Activated CD4-positive, alpha-beta T cell treated with anti-CD3 and anti-CD28 coated beads, Interleukin-2, amount 10 ng/mL, durations not matched to agents 24 days and 14 days (primary cell): ENCODE measurements at regions not wholly inside any gene's neighbourhood (a gene's known extent, or its start where the extent isn't known, plus 50 kb on each side); places are given as distances from the start of the nearest gene placed in this dataset.
A peak's percentile ranks its signal among the peaks of the same experiment; 100 is the strongest.

Experiments
- DNase-seq: peaks from one replicate; pipeline ENCODE4 v3.0.0; 2022
- H3K27ac Mint-ChIP-seq: one replicate; pipeline ENCODE4 v1.8.0; 2022; ENCODE audit warnings: mild to moderate bottlenecking, mixed read lengths
- H3K27me3 Mint-ChIP-seq: one replicate; pipeline ENCODE4 v1.8.0; 2022; ENCODE audit warnings: mixed read lengths
- H3K36me3 Mint-ChIP-seq: one replicate; pipeline ENCODE4 v1.8.0; 2022; ENCODE audit warnings: low read depth, mild to moderate bottlenecking, mixed read lengths
- H3K4me1 Mint-ChIP-seq: one replicate; pipeline ENCODE4 v1.8.0; 2021; ENCODE audit warnings: mixed read lengths
- H3K4me3 Mint-ChIP-seq: one replicate; pipeline ENCODE4 v1.8.0; 2022; ENCODE audit warnings: mild to moderate bottlenecking, moderate library complexity, mixed read lengths
- H3K9me3 Mint-ChIP-seq: one replicate; pipeline ENCODE4 v1.8.0; 2021; ENCODE audit warnings: mixed read lengths
- intact Hi-C: fragments of 100-400 bp; cut with micrococcal nuclease; formaldehyde crosslinking; loops from one replicate; pipeline ENCODE4 v1.15.1; 2023

- DNase-seq = no peak
- Mint-ChIP-seq H3K4me3 (no peak overlapping the region), H3K4me1 (no peaks in the 10 kb centered on the region), H3K27me3 (peaks cover 1% of the 10 kb centered on the region), H3K27ac (no peak overlapping the region), H3K9me3 (no peaks in the 10 kb centered on the region), H3K36me3 (no peaks in the 10 kb centered on the region)
- intact Hi-C loops = no loop called here
Observed at GRCh38 chr18:57202881-57203280, 56.0 kb downstream of the BOD1L2 start.

- intact Hi-C loops = no loop called here
- Mint-ChIP-seq H3K4me3 (no peak overlapping the region), H3K36me3 (no peaks in the 10 kb centered on the region), H3K4me1 (peaks cover 7% of the 10 kb centered on the region), H3K27me3 (peaks cover 11% of the 10 kb centered on the region), H3K27ac (no peak overlapping the region), H3K9me3 (no peaks in the 10 kb centered on the region)
- DNase-seq = no peak
Observed at GRCh38 chr18:57205641-57206040, 58.8 kb downstream of the BOD1L2 start.

- DNase-seq = no peak
- Mint-ChIP-seq H3K4me3 (no peak overlapping the region), H3K27ac (no peak overlapping the region), H3K9me3 (no peaks in the 10 kb centered on the region), H3K36me3 (no peaks in the 10 kb centered on the region), H3K27me3 (peaks cover 17% of the 10 kb centered on the region), H3K4me1 (peaks cover 7% of the 10 kb centered on the region)
- intact Hi-C loops = no loop called here
Observed at GRCh38 chr18:57207124-57207916, 60.4 kb downstream of the BOD1L2 start.

GRCh38 chr18:57208047-57208446 lies 61.2 kb downstream of the BOD1L2 start:
- peaks cover 7% of the 10 kb centered on the region for H3K4me1 Mint-ChIP-seq
- H3K27me3 Mint-ChIP-seq = peaks cover 17% of the 10 kb centered on the region
- no peaks in the 10 kb centered on the region for H3K36me3 Mint-ChIP-seq
- H3K27ac Mint-ChIP-seq = no peak overlapping the region
- intact Hi-C loops = no loop called here
- DNase-seq = no peak
- no peaks in the 10 kb centered on the region for H3K9me3 Mint-ChIP-seq
- no peak overlapping the region for H3K4me3 Mint-ChIP-seq

- Mint-ChIP-seq H3K27ac (no peak overlapping the region), H3K4me3 (peak overlapping the region; percentile 61), H3K27me3 (peaks cover 17% of the 10 kb centered on the region), H3K9me3 (no peaks in the 10 kb centered on the region), H3K4me1 (peaks cover 7% of the 10 kb centered on the region), H3K36me3 (no peaks in the 10 kb centered on the region)
- DNase-seq = no peak
- intact Hi-C loops = no loop called here
Observed at GRCh38 chr18:57209713-57210106, 62.8 kb downstream of the BOD1L2 start.

- Mint-ChIP-seq H3K4me1 (peaks cover 7% of the 10 kb centered on the region), H3K4me3 (peak overlapping the region; percentile 61), H3K36me3 (no peaks in the 10 kb centered on the region), H3K27me3 (peaks cover 17% of the 10 kb centered on the region), H3K9me3 (no peaks in the 10 kb centered on the region), H3K27ac (no peak overlapping the region)
- intact Hi-C loops = no loop called here
- no peak for DNase-seq
Observed at GRCh38 chr18:57210107-57210715, 63.3 kb downstream of the BOD1L2 start.

- H3K27me3 Mint-ChIP-seq = peaks cover 17% of the 10 kb centered on the region
- no peak for DNase-seq
- no peaks in the 10 kb centered on the region for H3K36me3 Mint-ChIP-seq
Observed at GRCh38 chr18:57210716-57211411, 64.0 kb downstream of the BOD1L2 start.

GRCh38 chr18:57211412-57211750 lies 64.5 kb downstream of the BOD1L2 start:
- H3K4me3 Mint-ChIP-seq = no peak overlapping the region
- intact Hi-C loops = no loop called here
- no peaks in the 10 kb centered on the region for H3K36me3 Mint-ChIP-seq
- no peak overlapping the region for H3K27ac Mint-ChIP-seq
- H3K9me3 Mint-ChIP-seq = no peaks in the 10 kb centered on the region
- DNase-seq = no peak
- H3K4me1 Mint-ChIP-seq = peaks cover 7% of the 10 kb centered on the region
- peaks cover 17% of the 10 kb centered on the region for H3K27me3 Mint-ChIP-seq

More at GRCh38 chr18:57210716-57211411, 64.0 kb downstream of the BOD1L2 start:
- H3K4me3 Mint-ChIP-seq = no peak overlapping the region
- peaks cover 7% of the 10 kb centered on the region for H3K4me1 Mint-ChIP-seq
- no peaks in the 10 kb centered on the region for H3K9me3 Mint-ChIP-seq
- intact Hi-C loops = no loop called here
- H3K27ac Mint-ChIP-seq = no peak overlapping the region

- Mint-ChIP-seq H3K27me3 (peaks cover 17% of the 10 kb centered on the region), H3K9me3 (no peaks in the 10 kb centered on the region), H3K36me3 (no peaks in the 10 kb centered on the region)
Observed at GRCh38 chr18:57211776-57212175, 64.9 kb downstream of the BOD1L2 start.

GRCh38 chr18:57212678-57213077 lies 65.8 kb downstream of the BOD1L2 start:
- intact Hi-C loops = no loop called here
- peaks cover 7% of the 10 kb centered on the region for H3K4me1 Mint-ChIP-seq
- peaks cover 17% of the 10 kb centered on the region for H3K27me3 Mint-ChIP-seq
- H3K9me3 Mint-ChIP-seq = no peaks in the 10 kb centered on the region
- no peak overlapping the region for H3K4me3 Mint-ChIP-seq
- no peak for DNase-seq
- H3K36me3 Mint-ChIP-seq = no peaks in the 10 kb centered on the region
- no peak overlapping the region for H3K27ac Mint-ChIP-seq

More at GRCh38 chr18:57211776-57212175, 64.9 kb downstream of the BOD1L2 start:
- H3K4me1 Mint-ChIP-seq = peaks cover 7% of the 10 kb centered on the region
- H3K27ac Mint-ChIP-seq = no peak overlapping the region
- no peak for DNase-seq
- H3K4me3 Mint-ChIP-seq = no peak overlapping the region
- intact Hi-C loops = no loop called here

GRCh38 chr18:57214976-57215375 lies 68.1 kb downstream of the BOD1L2 start:
- Mint-ChIP-seq H3K4me3 (no peak overlapping the region), H3K27me3 (peaks cover 7% of the 10 kb centered on the region), H3K9me3 (no peaks in the 10 kb centered on the region), H3K4me1 (peaks cover 2% of the 10 kb centered on the region), H3K27ac (no peak overlapping the region), H3K36me3 (no peaks in the 10 kb centered on the region)
- DNase-seq = no peak
- intact Hi-C loops = no loop called here

- intact Hi-C loops = no loop called here
- DNase-seq = no peak
- H3K27ac Mint-ChIP-seq = no peak overlapping the region
- no peaks in the 10 kb centered on the region for H3K4me1 Mint-ChIP-seq
- no peak overlapping the region for H3K4me3 Mint-ChIP-seq
- H3K9me3 Mint-ChIP-seq = no peaks in the 10 kb centered on the region
- H3K27me3 Mint-ChIP-seq = no peaks in the 10 kb centered on the region
- no peaks in the 10 kb centered on the region for H3K36me3 Mint-ChIP-seq
Observed at GRCh38 chr18:57218281-57218680, 71.4 kb downstream of the BOD1L2 start.

- no peaks in the 10 kb centered on the region for H3K27me3 Mint-ChIP-seq
- no peak for DNase-seq
- intact Hi-C loops = no loop called here
- no peak overlapping the region for H3K4me3 Mint-ChIP-seq
- no peak overlapping the region for H3K27ac Mint-ChIP-seq
- H3K4me1 Mint-ChIP-seq = no peaks in the 10 kb centered on the region
- no peaks in the 10 kb centered on the region for H3K36me3 Mint-ChIP-seq
- H3K9me3 Mint-ChIP-seq = no peaks in the 10 kb centered on the region
Observed at GRCh38 chr18:57219964-57220363, 73.1 kb downstream of the BOD1L2 start.

- H3K9me3 Mint-ChIP-seq = no peaks in the 10 kb centered on the region
- no peaks in the 10 kb centered on the region for H3K4me1 Mint-ChIP-seq
- H3K27ac Mint-ChIP-seq = no peak overlapping the region
Observed at GRCh38 chr18:57220480-57220879, 73.6 kb downstream of the BOD1L2 start.

More at GRCh38 chr18:57220480-57220879, 73.6 kb downstream of the BOD1L2 start:
- H3K36me3 Mint-ChIP-seq = no peaks in the 10 kb centered on the region
- intact Hi-C loops = no loop called here
- no peaks in the 10 kb centered on the region for H3K27me3 Mint-ChIP-seq
- no peak for DNase-seq
- no peak overlapping the region for H3K4me3 Mint-ChIP-seq
